Small intestine (tissue), 7 donors: ENCODE measurements at regions not wholly inside any gene's neighbourhood (a gene's known extent, or its start where the extent isn't known, plus 50 kb on each side); places are given as distances from the start of the nearest gene placed in this dataset.

Source experiments
- DNase-seq, 2 donors: peaks; one replicate each; pipeline versions ENCODE4 v3.0.0 to v3.0.0-alpha.2; 2013
- FAIRE-seq: peaks from 2 replicates; lab custom pipeline; 2012; peaks lifted over from hg19 to GRCh38; lab: Jason Lieb, UNC
- H3K27ac ChIP-seq, 3 donors: one replicate each; pipeline ENCODE4 v1.5.1; 2013; ENCODE audit warnings: low read length in 2 of 3, mild to moderate bottlenecking in 2 of 3, control low read depth in 1 of 3, inconsistent platforms in 1 of 3, low read depth in 1 of 3, moderate library complexity in 1 of 3
- H3K27me3 ChIP-seq, 3 donors: one replicate each; pipeline ENCODE4 v1.6.1; 2013; ENCODE audit warnings: low read length in 3 of 3, inconsistent platforms in 1 of 3; ENCODE audit not compliant: control insufficient read depth in 3 of 3, insufficient read depth in 3 of 3
- H3K36me3 ChIP-seq, 3 donors: one replicate each; pipeline ENCODE4 v1.6.1; 2013; ENCODE audit warnings: low read length in 3 of 3, inconsistent platforms in 1 of 3, low read depth in 1 of 3, mild to moderate bottlenecking in 1 of 3, moderate library complexity in 1 of 3; ENCODE audit not compliant: control insufficient read depth in 3 of 3, insufficient read depth in 2 of 3
- H3K4me1 ChIP-seq, 3 donors: one replicate each; pipeline ENCODE4 v1.6.1; 2013; ENCODE audit warnings: low read length in 2 of 3, inconsistent platforms in 1 of 3, low read depth in 1 of 3, mild to moderate bottlenecking in 1 of 3, moderate library complexity in 1 of 3; ENCODE audit not compliant: control insufficient read depth in 3 of 3, insufficient read depth in 2 of 3
- H3K4me3 ChIP-seq, 3 donors: one replicate each; pipeline ENCODE4 v1.5.1; 2013; ENCODE audit warnings: low read length in 3 of 3, control low read depth in 1 of 3, inconsistent platforms in 1 of 3, low read depth in 1 of 3, mild to moderate bottlenecking in 1 of 3, moderate library complexity in 1 of 3
- H3K9me3 ChIP-seq, 2 donors: one replicate each; pipeline ENCODE4 v1.6.1; 2013; ENCODE audit warnings: low read depth in 1 of 2, low read length in 1 of 2; ENCODE audit not compliant: control insufficient read depth in 2 of 2, insufficient read depth in 1 of 2
- WGBS, 3 donors: extraction: QIAGEN DNeasy Blood & Tissue Kit; methylation state at CpG; one replicate each; pipeline ENCODE4 v1.1.7; 2013; 5-methylcytosine and 5-hydroxymethylcytosine counted together
- donor health status: healthy with polysubstance abuse.
- donor health status: control.
- donor health status: control.
- donor health status: Bipolar disorder and iron deficiency.
- donor health status: healthy.

DNA sequence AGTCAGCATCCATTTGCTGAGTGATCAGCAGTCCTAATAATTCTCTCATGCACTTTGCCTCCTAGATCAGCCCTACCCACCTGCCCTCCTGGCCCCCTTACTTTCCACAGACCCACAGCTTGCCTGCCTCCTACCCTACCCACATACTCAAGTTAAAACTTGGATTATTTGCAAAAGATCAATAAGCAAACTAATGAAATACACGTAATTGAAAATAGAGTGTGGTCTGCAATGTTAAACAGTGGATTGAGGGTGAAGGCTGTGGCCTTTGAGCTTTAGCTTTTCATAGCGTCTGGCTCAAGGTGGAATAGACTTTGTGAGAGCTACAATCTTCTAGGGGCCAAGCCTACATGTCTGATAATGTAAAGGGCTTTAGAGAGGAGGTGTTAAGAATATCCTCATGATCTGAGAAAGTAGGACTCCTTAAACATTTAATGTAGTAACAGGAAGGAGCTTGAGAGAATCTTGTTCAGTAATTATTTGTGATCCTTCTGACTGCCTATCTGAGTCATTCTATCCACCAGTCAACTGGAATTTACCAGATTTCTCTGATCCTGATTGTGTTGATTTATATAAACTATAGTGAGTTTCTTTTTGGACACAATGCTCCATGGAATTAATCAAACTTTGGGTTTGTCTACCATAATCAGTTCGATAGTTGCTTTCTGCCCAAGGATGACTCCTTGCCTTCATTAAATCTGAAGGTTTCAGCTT lies 310.0 kb downstream of the HRH4 start:
- H3K27me3 ChIP-seq: no peaks in the 10 kb centered on the region
- DNase-seq (peak; percentile 17 to 56), FAIRE-seq (no peak)
- H3K36me3 ChIP-seq: no peaks in the 10 kb centered on the region
- peak overlapping the region in 1 of 3 donors; percentile 76 for H3K27ac ChIP-seq
- H3K4me3 ChIP-seq: no peak overlapping the region
- peaks cover 0 to 13% (median 2%) of the 10 kb centered on the region in 3 donors for H3K4me1 ChIP-seq
- peaks cover 0 to 12% of the 10 kb centered on the region in 2 donors for H3K9me3 ChIP-seq
- WGBS, 3 donors: 51 to 77% (median 64%) methylated on average over 3 of the region's 3 CpGs

DNA sequence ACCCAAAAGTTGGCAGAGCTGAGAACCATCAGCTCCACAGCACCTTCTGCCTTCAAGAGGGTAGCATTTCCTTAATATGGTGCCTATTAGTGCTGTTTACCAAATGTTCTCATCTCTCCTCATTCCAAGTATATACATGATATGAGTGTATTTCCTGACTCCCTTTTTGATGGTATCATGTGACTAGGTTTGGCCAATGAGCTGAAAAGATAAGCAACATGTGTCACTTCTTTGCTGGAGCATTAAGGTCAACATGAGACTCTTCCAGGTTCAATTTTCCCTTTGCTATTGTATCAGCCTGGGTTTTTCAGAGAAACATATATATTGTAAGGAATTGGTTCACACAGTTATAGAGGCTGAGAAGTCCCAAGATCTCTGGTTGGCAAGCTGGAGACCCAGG lies 310.9 kb downstream of the HRH4 start:
- Histone ChIP-seq H3K27ac (peak overlapping the region in 1 of 3 donors; percentile 76), H3K4me1 (peaks cover 0 to 19% (median 2%) of the 10 kb centered on the region in 3 donors), H3K4me3 (no peak overlapping the region), H3K27me3 (no peaks in the 10 kb centered on the region), H3K36me3 (no peaks in the 10 kb centered on the region), H3K9me3 (peaks cover 0 to 12% of the 10 kb centered on the region in 2 donors)
- DNase-seq: no peak
- FAIRE-seq: no peak

DNA sequence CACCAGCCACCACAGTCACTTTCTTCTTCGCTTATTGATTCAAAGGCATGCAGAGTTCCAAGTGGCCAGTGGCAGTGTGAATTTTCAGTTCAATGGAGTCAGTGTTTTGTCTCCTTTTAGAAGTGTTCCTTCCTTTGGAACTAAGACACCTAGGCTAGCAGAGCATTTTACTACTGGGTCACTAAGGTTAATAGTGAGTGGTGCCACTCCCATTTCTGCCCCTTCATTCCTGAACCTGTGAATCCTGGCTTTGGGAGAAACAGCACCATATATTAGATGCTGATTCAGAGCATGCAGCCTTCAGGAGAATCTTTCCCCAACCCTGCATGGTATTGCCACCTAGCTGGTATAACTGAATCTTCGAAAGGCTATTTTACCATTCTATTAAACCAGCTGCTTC lies 312.7 kb downstream of the HRH4 start:
- Histone ChIP-seq H3K4me3 (no peak overlapping the region), H3K9me3 (peaks cover 0 to 15% of the 10 kb centered on the region in 2 donors), H3K36me3 (no peaks in the 10 kb centered on the region), H3K27ac (no peak overlapping the region), H3K27me3 (no peaks in the 10 kb centered on the region), H3K4me1 (peaks cover 0 to 32% (median 2%) of the 10 kb centered on the region in 3 donors)
- FAIRE-seq (no peak), DNase-seq (no peak)
- 86 to 98% (median 93%) methylated on average over 2 of the region's 2 CpGs for WGBS, 3 donors

DNA sequence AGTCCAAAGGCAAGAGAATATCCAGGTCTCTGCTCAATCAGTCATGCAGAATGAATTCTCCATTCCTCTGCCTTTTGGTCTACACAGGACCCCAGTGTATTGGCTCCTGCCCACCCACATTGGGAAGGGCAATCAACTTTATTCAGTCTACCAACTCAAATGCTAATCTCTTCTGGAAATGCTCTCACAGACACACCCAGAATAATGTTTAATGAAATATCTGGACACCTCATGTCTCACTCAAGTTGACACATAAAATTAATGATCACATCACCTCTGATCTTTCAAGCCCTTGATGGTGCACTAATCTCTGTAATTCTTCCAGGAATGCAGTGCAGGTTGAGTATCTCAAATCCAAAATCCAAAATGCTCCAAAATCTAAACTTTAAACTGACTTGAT lies 315.6 kb downstream of the HRH4 start:
- Histone ChIP-seq H3K4me3 (no peak overlapping the region), H3K36me3 (no peaks in the 10 kb centered on the region), H3K9me3 (peaks cover 0 to 15% of the 10 kb centered on the region in 2 donors), H3K27ac (no peak overlapping the region), H3K27me3 (no peaks in the 10 kb centered on the region), H3K4me1 (peaks cover 0 to 40% (median 0%) of the 10 kb centered on the region in 3 donors)
- FAIRE-seq (no peak), DNase-seq (no peak)

DNA sequence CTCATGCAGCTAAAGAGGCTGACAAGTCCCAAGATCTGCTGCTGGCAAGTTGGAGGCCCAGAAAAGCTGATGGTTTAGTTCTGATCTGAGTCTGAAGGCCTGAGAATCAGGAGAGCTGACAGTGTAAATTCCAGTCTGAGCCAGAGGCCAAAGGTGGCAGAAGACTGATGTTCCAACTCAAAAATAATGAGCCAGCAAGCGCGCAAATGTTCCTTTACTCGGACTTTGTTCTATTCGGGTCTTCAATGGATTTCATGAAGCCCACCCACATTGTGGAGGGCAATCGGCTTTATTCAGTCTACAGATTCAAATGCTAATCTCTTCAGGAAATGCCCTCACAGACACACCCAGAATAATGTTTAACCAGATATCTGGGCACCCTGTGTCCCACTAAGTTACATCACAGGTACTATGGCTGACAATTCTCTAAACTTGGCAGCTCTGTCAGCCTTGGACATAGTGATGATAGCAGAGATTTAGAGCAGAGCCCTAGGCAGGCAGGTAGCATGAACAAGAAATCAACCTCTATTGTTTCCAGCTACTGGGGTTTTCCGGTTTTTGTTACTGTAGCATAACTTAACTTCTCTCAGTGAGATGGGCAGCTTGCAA lies 318.5 kb downstream of the HRH4 start:
- peak overlapping the region in 2 of 3 donors; percentile 60 to 68 for H3K27ac ChIP-seq
- H3K36me3 ChIP-seq: no peaks in the 10 kb centered on the region
- FAIRE-seq (no peak), DNase-seq (peak; percentile 79 to 88)
- H3K9me3 ChIP-seq: peaks cover 0 to 3% of the 10 kb centered on the region in 2 donors
- H3K4me1 ChIP-seq: peaks cover 0 to 49% (median 0%) of the 10 kb centered on the region in 3 donors
- H3K4me3 ChIP-seq: no peak overlapping the region
- H3K27me3 ChIP-seq: no peaks in the 10 kb centered on the region
- 18 to 47% (median 38%) methylated on average over 6 of the region's 6 CpGs for WGBS, 3 donors

DNA sequence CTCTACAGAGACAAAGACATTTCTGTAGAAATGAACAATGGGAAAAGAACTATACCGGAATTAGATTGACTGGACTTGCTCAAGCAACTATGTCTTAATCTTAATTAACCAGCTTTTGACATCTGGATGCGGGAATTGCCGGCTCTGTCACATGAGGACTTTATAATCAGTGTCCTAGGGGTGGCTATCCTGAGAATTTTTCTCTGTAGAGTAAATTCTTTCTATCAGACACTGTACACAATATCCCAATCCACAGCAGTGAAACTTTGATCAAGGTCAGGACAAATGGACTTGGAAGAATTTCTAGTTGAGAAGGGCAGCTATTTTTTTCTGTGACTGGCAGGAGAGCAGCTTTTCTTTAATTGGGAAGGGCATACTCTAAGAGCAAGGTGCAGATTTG lies 322.1 kb downstream of the HRH4 start:
- no peaks in the 10 kb centered on the region for H3K36me3 ChIP-seq
- peaks cover 0 to 35% (median 0%) of the 10 kb centered on the region in 3 donors for H3K4me1 ChIP-seq
- DNase-seq (peak in 1 of 2 donors; percentile 59), FAIRE-seq (no peak)
- 79 to 90% (median 89%) methylated on average over 3 of the region's 3 CpGs for whole genome bisulfite sequencing, 3 donors
- no peak overlapping the region for H3K4me3 ChIP-seq
- H3K27me3 ChIP-seq: no peaks in the 10 kb centered on the region
- peaks cover 0 to 3% of the 10 kb centered on the region in 2 donors for H3K9me3 ChIP-seq
- H3K27ac ChIP-seq: peak overlapping the region in 1 of 3 donors; percentile 42

DNA sequence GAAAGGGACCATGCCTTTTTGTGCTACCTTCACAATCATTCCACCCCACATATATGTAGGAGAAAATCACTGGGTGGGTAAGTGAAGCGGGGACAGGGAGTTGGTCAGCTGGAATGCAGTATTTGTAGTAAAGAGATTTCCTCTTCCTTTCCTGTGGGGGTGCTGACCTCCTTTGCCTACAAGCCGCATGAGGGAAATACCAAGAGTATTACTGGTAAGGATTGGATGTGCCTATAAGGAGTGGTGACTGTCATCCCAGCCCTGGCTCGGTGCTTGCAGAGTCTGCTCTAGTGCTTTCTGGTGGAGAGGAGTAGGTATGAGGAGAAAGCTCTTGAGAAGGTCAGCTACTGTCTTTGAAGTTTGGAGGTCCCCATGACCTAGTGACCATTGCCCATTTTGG lies 324.6 kb downstream of the HRH4 start:
- Histone ChIP-seq H3K36me3 (no peaks in the 10 kb centered on the region), H3K4me1 (peaks cover 0 to 14% (median 0%) of the 10 kb centered on the region in 3 donors)
- no peak for FAIRE-seq

DNA sequence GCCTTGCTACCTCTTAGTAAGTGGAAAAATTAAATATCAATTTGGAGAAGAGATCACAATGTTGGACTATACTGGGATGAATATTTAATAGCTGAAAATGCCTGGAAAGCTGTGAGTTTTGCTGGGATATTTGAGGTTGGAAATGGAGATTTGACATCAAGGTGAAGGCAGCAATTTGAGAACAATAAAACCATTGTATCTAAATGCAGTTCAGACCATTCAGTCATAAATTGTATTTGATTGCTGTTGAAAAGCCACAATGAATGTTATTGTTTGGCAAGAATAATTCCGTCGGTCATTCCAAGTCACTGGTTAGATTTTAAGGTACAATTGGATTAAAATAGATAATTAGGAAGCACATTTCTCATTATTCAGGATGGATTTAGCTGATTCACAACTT lies 325.6 kb downstream of the HRH4 start:
- Histone ChIP-seq H3K4me1 (peaks cover 0 to 12% (median 0%) of the 10 kb centered on the region in 3 donors), H3K4me3 (no peak overlapping the region), H3K9me3 (no peaks in the 10 kb centered on the region), H3K36me3 (no peaks in the 10 kb centered on the region), H3K27ac (no peak overlapping the region), H3K27me3 (no peaks in the 10 kb centered on the region)
- DNase-seq (no peak), FAIRE-seq (no peak)
- 17 to 54% (median 24%) methylated on average over 2 of the region's 2 CpGs for whole genome bisulfite sequencing, 3 donors

More for the DNA sequence above, 324.6 kb downstream of the HRH4 start:
- no peak for DNase-seq
- Histone ChIP-seq H3K4me3 (no peak overlapping the region), H3K9me3 (no peaks in the 10 kb centered on the region), H3K27ac (no peak overlapping the region), H3K27me3 (no peaks in the 10 kb centered on the region)
- WGBS, 3 donors: 76 to 96% (median 93%) methylated on average over 3 of the region's 3 CpGs
